ENCODE measurements at regions not wholly inside any gene's neighbourhood (a gene's known extent, or its start where the extent isn't known, plus 50 kb on each side); places are given as distances from the start of the nearest gene placed in this dataset.

DNA sequence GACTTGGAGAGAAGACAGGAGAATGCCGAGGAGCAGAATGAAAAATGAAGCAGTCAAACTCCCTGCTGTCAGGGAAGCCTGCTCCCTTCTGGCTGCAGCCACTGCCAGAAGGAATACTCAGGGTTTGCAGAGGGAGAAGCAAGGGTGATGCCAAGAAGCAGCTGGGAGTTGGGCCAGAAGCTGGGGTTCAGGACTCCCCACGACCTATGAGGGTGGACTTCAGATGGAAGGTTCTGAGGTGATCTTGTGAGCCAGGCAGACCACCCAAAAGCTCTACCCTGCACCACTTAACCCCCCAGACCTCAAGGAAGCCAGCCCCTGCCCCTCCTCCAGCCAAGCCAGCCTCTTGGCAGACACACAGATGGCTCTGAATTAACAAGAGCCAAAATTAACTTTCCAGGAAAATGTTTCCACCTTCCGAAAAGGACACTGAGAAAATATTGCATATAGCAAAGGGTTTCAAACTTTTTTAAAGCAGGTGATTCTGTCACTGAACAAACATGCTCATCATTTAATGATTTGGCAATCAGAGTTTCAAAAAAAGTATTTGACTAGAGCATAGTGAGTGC, 126.0 kb upstream of the ERCC4 start:
- no peak overlapping the region for H3K4me3 Mint-ChIP-seq
- no peak for DNase-seq (ENCODE audit: low spot score)
- no peaks in the 10 kb centered on the region for H4K20me1 ChIP-seq (replicated peaks; ENCODE audit: insufficient read depth)

More for the DNA sequence above, 126.0 kb upstream of the ERCC4 start:
- H3K4me2 ChIP-seq = no peak overlapping the region
- peaks cover 16% of the 10 kb centered on the region; the same call in 1 of the 2 replicates for H3K9me2 ChIP-seq (ENCODE audit: insufficient read depth)
- Mint-ChIP-seq H3K4me1 (peaks cover 5% of the 10 kb centered on the region; the same call in 1 of the 3 replicates), H3K36me3 (ENCODE audit: low read depth) (no peaks in the 10 kb centered on the region), H3K9me3 (peaks cover 12% of the 10 kb centered on the region; the same call in 2 of the 3 replicates), H3K27ac (no peak overlapping the region), H3K27me3 (ENCODE audit: insufficient read depth, low read depth, poor library complexity) (peaks cover 6% of the 10 kb centered on the region)
- H3K27me3 ChIP-seq (ENCODE audit: insufficient read depth) = no peaks in the 10 kb centered on the region
- H3K79me2 ChIP-seq (replicated peaks; ENCODE audit: insufficient read depth) = no peaks in the 10 kb centered on the region
- H3K4me1 ChIP-seq (ENCODE audit: insufficient read depth) = no peaks in the 10 kb centered on the region
- H3K27ac ChIP-seq (ENCODE audit: low read depth) = no peak overlapping the region
- no peaks in the 10 kb centered on the region; the same call in 1 of the 2 replicates for H3K36me3 ChIP-seq (ENCODE audit: insufficient read depth)
- TF ChIP-seq, protein P1, sequence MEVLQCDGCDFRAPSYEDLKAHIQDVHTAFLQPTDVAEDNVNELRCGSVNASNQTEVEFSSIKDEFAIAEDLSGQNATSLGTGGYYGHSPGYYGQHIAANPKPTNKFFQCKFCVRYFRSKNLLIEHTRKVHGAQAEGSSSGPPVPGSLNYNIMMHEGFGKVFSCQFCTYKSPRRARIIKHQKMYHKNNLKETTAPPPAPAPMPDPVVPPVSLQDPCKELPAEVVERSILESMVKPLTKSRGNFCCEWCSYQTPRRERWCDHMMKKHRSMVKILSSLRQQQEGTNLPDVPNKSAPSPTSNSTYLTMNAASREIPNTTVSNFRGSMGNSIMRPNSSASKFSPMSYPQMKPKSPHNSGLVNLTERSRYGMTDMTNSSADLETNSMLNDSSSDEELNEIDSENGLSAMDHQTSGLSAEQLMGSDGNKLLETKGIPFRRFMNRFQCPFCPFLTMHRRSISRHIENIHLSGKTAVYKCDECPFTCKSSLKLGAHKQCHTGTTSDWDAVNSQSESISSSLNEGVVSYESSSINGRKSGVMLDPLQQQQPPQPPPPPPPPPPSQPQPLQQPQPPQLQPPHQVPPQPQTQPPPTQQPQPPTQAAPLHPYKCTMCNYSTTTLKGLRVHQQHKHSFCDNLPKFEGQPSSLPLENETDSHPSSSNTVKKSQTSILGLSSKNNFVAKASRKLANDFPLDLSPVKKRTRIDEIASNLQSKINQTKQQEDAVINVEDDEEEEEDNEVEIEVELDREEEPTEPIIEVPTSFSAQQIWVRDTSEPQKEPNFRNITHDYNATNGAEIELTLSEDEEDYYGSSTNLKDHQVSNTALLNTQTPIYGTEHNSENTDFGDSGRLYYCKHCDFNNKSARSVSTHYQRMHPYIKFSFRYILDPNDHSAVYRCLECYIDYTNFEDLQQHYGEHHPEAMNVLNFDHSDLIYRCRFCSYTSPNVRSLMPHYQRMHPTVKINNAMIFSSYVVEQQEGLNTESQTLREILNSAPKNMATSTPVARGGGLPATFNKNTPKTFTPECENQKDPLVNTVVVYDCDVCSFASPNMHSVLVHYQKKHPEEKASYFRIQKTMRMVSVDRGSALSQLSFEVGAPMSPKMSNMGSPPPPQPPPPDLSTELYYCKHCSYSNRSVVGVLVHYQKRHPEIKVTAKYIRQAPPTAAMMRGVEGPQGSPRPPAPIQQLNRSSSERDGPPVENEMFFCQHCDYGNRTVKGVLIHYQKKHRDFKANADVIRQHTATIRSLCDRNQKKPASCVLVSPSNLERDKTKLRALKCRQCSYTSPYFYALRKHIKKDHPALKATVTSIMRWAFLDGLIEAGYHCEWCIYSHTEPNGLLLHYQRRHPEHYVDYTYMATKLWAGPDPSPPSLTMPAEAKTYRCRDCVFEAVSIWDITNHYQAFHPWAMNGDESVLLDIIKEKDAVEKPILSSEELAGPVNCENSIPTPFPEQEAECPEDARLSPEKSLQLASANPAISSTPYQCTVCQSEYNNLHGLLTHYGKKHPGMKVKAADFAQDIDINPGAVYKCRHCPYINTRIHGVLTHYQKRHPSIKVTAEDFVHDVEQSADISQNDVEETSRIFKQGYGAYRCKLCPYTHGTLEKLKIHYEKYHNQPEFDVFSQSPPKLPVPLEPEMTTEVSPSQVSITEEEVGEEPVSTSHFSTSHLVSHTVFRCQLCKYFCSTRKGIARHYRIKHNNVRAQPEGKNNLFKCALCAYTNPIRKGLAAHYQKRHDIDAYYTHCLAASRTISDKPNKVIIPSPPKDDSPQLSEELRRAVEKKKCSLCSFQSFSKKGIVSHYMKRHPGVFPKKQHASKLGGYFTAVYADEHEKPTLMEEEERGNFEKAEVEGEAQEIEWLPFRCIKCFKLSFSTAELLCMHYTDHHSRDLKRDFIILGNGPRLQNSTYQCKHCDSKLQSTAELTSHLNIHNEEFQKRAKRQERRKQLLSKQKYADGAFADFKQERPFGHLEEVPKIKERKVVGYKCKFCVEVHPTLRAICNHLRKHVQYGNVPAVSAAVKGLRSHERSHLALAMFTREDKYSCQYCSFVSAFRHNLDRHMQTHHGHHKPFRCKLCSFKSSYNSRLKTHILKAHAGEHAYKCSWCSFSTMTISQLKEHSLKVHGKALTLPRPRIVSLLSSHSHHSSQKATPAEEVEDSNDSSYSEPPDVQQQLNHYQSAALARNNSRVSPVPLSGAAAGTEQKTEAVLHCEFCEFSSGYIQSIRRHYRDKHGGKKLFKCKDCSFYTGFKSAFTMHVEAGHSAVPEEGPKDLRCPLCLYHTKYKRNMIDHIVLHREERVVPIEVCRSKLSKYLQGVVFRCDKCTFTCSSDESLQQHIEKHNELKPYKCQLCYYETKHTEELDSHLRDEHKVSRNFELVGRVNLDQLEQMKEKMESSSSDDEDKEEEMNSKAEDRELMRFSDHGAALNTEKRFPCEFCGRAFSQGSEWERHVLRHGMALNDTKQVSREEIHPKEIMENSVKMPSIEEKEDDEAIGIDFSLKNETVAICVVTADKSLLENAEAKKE (CRISPR knock-in tag; IDR thresholded peaks at IDR 0.05) = no peak
- TF ChIP-seq EZH2 (IDR thresholded peaks at IDR 0.05; ENCODE audit: low read depth, unreplicated experiment) = no peak
- no peak for TF ChIP-seq EZH2phosphoT487 (IDR thresholded peaks at IDR 0.05; ENCODE audit: unreplicated experiment)
- TF ChIP-seq, protein P2, sequence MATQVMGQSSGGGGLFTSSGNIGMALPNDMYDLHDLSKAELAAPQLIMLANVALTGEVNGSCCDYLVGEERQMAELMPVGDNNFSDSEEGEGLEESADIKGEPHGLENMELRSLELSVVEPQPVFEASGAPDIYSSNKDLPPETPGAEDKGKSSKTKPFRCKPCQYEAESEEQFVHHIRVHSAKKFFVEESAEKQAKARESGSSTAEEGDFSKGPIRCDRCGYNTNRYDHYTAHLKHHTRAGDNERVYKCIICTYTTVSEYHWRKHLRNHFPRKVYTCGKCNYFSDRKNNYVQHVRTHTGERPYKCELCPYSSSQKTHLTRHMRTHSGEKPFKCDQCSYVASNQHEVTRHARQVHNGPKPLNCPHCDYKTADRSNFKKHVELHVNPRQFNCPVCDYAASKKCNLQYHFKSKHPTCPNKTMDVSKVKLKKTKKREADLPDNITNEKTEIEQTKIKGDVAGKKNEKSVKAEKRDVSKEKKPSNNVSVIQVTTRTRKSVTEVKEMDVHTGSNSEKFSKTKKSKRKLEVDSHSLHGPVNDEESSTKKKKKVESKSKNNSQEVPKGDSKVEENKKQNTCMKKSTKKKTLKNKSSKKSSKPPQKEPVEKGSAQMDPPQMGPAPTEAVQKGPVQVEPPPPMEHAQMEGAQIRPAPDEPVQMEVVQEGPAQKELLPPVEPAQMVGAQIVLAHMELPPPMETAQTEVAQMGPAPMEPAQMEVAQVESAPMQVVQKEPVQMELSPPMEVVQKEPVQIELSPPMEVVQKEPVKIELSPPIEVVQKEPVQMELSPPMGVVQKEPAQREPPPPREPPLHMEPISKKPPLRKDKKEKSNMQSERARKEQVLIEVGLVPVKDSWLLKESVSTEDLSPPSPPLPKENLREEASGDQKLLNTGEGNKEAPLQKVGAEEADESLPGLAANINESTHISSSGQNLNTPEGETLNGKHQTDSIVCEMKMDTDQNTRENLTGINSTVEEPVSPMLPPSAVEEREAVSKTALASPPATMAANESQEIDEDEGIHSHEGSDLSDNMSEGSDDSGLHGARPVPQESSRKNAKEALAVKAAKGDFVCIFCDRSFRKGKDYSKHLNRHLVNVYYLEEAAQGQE (IDR thresholded peaks at IDR 0.05; ENCODE audit: unreplicated experiment) = no peak
- TF ChIP-seq, protein P3, sequence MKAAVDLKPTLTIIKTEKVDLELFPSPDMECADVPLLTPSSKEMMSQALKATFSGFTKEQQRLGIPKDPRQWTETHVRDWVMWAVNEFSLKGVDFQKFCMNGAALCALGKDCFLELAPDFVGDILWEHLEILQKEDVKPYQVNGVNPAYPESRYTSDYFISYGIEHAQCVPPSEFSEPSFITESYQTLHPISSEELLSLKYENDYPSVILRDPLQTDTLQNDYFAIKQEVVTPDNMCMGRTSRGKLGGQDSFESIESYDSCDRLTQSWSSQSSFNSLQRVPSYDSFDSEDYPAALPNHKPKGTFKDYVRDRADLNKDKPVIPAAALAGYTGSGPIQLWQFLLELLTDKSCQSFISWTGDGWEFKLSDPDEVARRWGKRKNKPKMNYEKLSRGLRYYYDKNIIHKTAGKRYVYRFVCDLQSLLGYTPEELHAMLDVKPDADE (IDR thresholded peaks at IDR 0.05) = no peak
- no peak for TF ChIP-seq ZNF114 (CRISPR knock-in tag; IDR thresholded peaks at IDR 0.05)
- TF ChIP-seq CREB1 (CRISPR knock-in tag; IDR thresholded peaks at IDR 0.05; ENCODE audit: low read depth) = no peak
- no peak for TF ChIP-seq NANOG (IDR thresholded peaks at IDR 0.05; ENCODE audit: borderline replicate concordance)
- TF ChIP-seq, protein P4, sequence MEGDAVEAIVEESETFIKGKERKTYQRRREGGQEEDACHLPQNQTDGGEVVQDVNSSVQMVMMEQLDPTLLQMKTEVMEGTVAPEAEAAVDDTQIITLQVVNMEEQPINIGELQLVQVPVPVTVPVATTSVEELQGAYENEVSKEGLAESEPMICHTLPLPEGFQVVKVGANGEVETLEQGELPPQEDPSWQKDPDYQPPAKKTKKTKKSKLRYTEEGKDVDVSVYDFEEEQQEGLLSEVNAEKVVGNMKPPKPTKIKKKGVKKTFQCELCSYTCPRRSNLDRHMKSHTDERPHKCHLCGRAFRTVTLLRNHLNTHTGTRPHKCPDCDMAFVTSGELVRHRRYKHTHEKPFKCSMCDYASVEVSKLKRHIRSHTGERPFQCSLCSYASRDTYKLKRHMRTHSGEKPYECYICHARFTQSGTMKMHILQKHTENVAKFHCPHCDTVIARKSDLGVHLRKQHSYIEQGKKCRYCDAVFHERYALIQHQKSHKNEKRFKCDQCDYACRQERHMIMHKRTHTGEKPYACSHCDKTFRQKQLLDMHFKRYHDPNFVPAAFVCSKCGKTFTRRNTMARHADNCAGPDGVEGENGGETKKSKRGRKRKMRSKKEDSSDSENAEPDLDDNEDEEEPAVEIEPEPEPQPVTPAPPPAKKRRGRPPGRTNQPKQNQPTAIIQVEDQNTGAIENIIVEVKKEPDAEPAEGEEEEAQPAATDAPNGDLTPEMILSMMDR (conservative IDR thresholded peaks at IDR 0.05; ENCODE audit: low read depth in 2 of 2) = no peak
- no peak for TF ChIP-seq POLR2AphosphoS5 (IDR thresholded peaks at IDR 0.05; ENCODE audit: low read depth)
- H2AFZ ChIP-seq = no peak overlapping the region
- ATAC-seq = no peak
- no peaks in the 10 kb centered on the region for H3F3A ChIP-seq (replicated peaks; ENCODE audit: low read depth)
- no peak overlapping the region for H3K4me3 ChIP-seq
